Cerebellar cortex (tissue), 1 donor: ENCODE measurements at regions not wholly inside any gene's neighbourhood (a gene's known extent, or its start where the extent isn't known, plus 50 kb on each side); places are given as distances from the start of the nearest gene placed in this dataset.

Experiments
- DNase-seq: peaks from one replicate; pipeline ENCODE4 v3.0.0-alpha.2; 2015; ENCODE audit warnings: low spot score

- no peak for DNase-seq
Observed at GRCh38 chr1:23615423-23615822, 56.1 kb upstream of the ID3 start.

GRCh38 chr1:23614032-23614660 is 54.8 kb upstream of the ID3 start:
- no peak for DNase-seq

GRCh38 chr1:23613191-23614031 is 54.1 kb upstream of the ID3 start:
- DNase-seq = no peak

GRCh38 chr1:23611601-23612327 is 52.5 kb upstream of the ID3 start:
- no peak for DNase-seq

- no peak for DNase-seq
Observed at GRCh38 chr1:23610677-23611076, 51.4 kb upstream of the ID3 start.

- no peak for DNase-seq
Observed at GRCh38 chr1:23609971-23610370, 50.7 kb upstream of the ID3 start.
